ENCODE measurements at regions not wholly inside any gene's neighbourhood (a gene's known extent, or its start where the extent isn't known, plus 50 kb on each side); places are given as distances from the start of the nearest gene placed in this dataset.

GRCh38 chr1:165069829-165070228, 286.7 kb downstream of the LMX1A start:
- no peak overlapping the region for H3K27ac ChIP-seq
- no peaks in the 10 kb centered on the region for H3K36me3 ChIP-seq (replicated peaks)
- in situ Hi-C loops (cut with HindIII; ENCODE audit: low pct_ligation_motif_present, low sequenced_read_pairs), result no loop called here

GRCh38 chr1:165068741-165069140, 287.8 kb downstream of the LMX1A start:
- Histone ChIP-seq H3K27me3 (replicated peaks) (no peaks in the 10 kb centered on the region), H3K4me3 (ENCODE audit: low read depth, low read length) (no peak overlapping the region), H3K36me3 (replicated peaks) (no peaks in the 10 kb centered on the region), H3K27ac (no peak overlapping the region)
- DNase-seq, result no peak
- TF ChIP-seq CTCF (IDR thresholded peaks at IDR 0.05; ENCODE audit: low read depth, low read length, missing control alignments), result no peak
- in situ Hi-C loops (cut with HindIII; ENCODE audit: low pct_ligation_motif_present, low sequenced_read_pairs), result no loop called here

More at GRCh38 chr1:165069829-165070228, 286.7 kb downstream of the LMX1A start:
- no peaks in the 10 kb centered on the region for H3K27me3 ChIP-seq (replicated peaks)
- no peak overlapping the region for H3K4me3 ChIP-seq (ENCODE audit: low read depth, low read length)
- TF ChIP-seq CTCF (IDR thresholded peaks at IDR 0.05; ENCODE audit: low read depth, low read length, missing control alignments), result no peak
- DNase-seq, result no peak

- no peak for DNase-seq
- H3K36me3 ChIP-seq (replicated peaks), result no peaks in the 10 kb centered on the region
- in situ Hi-C loops (cut with HindIII; ENCODE audit: low pct_ligation_motif_present, low sequenced_read_pairs), result no loop called here
- no peak overlapping the region for H3K27ac ChIP-seq
- no peak overlapping the region for H3K4me3 ChIP-seq (ENCODE audit: low read depth, low read length)
- TF ChIP-seq CTCF (IDR thresholded peaks at IDR 0.05; ENCODE audit: low read depth, low read length, missing control alignments), result no peak
- H3K27me3 ChIP-seq (replicated peaks), result no peaks in the 10 kb centered on the region
Observed at GRCh38 chr1:165067829-165068228, 288.7 kb downstream of the LMX1A start.

- Histone ChIP-seq H3K36me3 (replicated peaks) (no peaks in the 10 kb centered on the region), H3K27me3 (replicated peaks) (no peaks in the 10 kb centered on the region), H3K27ac (no peak overlapping the region), H3K4me3 (ENCODE audit: low read depth, low read length) (no peak overlapping the region)
- in situ Hi-C loops (cut with HindIII; ENCODE audit: low pct_ligation_motif_present, low sequenced_read_pairs), result no loop called here
- no peak for DNase-seq
- no peak for TF ChIP-seq CTCF (IDR thresholded peaks at IDR 0.05; ENCODE audit: low read depth, low read length, missing control alignments)
Observed at GRCh38 chr1:165063181-165063965, 293.1 kb downstream of the LMX1A start.

GRCh38 chr1:165062346-165062745, 294.2 kb downstream of the LMX1A start:
- no peaks in the 10 kb centered on the region for H3K27me3 ChIP-seq (replicated peaks)
- no peak for TF ChIP-seq CTCF (IDR thresholded peaks at IDR 0.05; ENCODE audit: low read depth, low read length, missing control alignments)
- H3K4me3 ChIP-seq (ENCODE audit: low read depth, low read length), result no peak overlapping the region
- in situ Hi-C loops (cut with HindIII; ENCODE audit: low pct_ligation_motif_present, low sequenced_read_pairs), result no loop called here
- H3K27ac ChIP-seq, result no peak overlapping the region
- DNase-seq, result no peak
- no peaks in the 10 kb centered on the region for H3K36me3 ChIP-seq (replicated peaks)
